ENCODE measurements at regions not wholly inside any gene's neighbourhood (a gene's known extent, or its start where the extent isn't known, plus 50 kb on each side); places are given as distances from the start of the nearest gene placed in this dataset. TPM values are rescaled to one million over a fixed set of nuclear protein-coding genes. Genes with fewer than 3 reads are reported as not detected.

- no peak for DNase-seq (ENCODE audit: low read depth in 2 of 3, low spot score in 2 of 3)
Observed at GRCh38 chr18:54531402-54532065, 59.5 kb upstream of the DYNAP start.

GRCh38 chr18:54532222-54532621 is 58.8 kb upstream of the DYNAP start:
- DNase-seq (ENCODE audit: low read depth in 2 of 3, low spot score in 2 of 3): no peak

GRCh38 chr18:54532962-54533361 is 58.1 kb upstream of the DYNAP start:
- DNase-seq (ENCODE audit: low read depth in 2 of 3, low spot score in 2 of 3): no peak

Small RNA genes lying in the stretch of these regions (small RNA-seq; reads per million reads assigned to genes)
- not detected for gene AC090897.1
